CD4-positive, alpha-beta T cell treated with Interleukin-17A for 1 hour (primary cell): ENCODE measurements at regions not wholly inside any gene's neighbourhood (a gene's known extent, or its start where the extent isn't known, plus 50 kb on each side); places are given as distances from the start of the nearest gene placed in this dataset.

Experiments
- DNase-seq: peaks from one replicate; pipeline ENCODE4 v3.0.0-alpha.2; 2020

GRCh38 chr11:69545976-69546617 lies 64.6 kb downstream of the LINC01488 start:
- DNase-seq = no peak

GRCh38 chr11:69546735-69547370 lies 65.4 kb downstream of the LINC01488 start:
- DNase-seq = no peak

GRCh38 chr11:69550846-69551245 lies 69.4 kb downstream of the LINC01488 start:
- no peak for DNase-seq

- DNase-seq = no peak
Observed at GRCh38 chr11:69551963-69552362, 70.5 kb downstream of the LINC01488 start.

GRCh38 chr11:69552951-69553350 lies 71.5 kb downstream of the LINC01488 start:
- no peak for DNase-seq

- no peak for DNase-seq
Observed at GRCh38 chr11:69553416-69554357, 72.2 kb downstream of the LINC01488 start.

GRCh38 chr11:69554849-69555248 lies 73.4 kb downstream of the LINC01488 start:
- DNase-seq = no peak

- no peak for DNase-seq
Observed at GRCh38 chr11:69557266-69557665, 75.8 kb downstream of the LINC01488 start.

- DNase-seq = peak; percentile 47
Observed at GRCh38 chr11:69558519-69558941, 77.1 kb downstream of the LINC01488 start.

GRCh38 chr11:69559181-69559580 lies 77.7 kb downstream of the LINC01488 start:
- DNase-seq = no peak

- no peak for DNase-seq
Observed at GRCh38 chr11:69560141-69560790, 78.8 kb downstream of the LINC01488 start.

- no peak for DNase-seq
Observed at GRCh38 chr11:69562302-69562701, 78.7 kb upstream of the CCND1 start.

GRCh38 chr11:69562816-69563215 lies 78.1 kb upstream of the CCND1 start:
- DNase-seq = no peak

GRCh38 chr11:69563306-69563705 lies 77.7 kb upstream of the CCND1 start:
- no peak for DNase-seq

GRCh38 chr11:69563946-69564775 lies 76.8 kb upstream of the CCND1 start:
- DNase-seq = no peak

- no peak for DNase-seq
Observed at GRCh38 chr11:69566001-69566400, 75.0 kb upstream of the CCND1 start.

GRCh38 chr11:69567951-69568808 lies 72.8 kb upstream of the CCND1 start:
- DNase-seq = no peak

- no peak for DNase-seq
Observed at GRCh38 chr11:69568809-69569097, 72.2 kb upstream of the CCND1 start.

GRCh38 chr11:69569306-69570200 lies 71.4 kb upstream of the CCND1 start:
- DNase-seq = no peak

GRCh38 chr11:69572233-69572860 lies 68.6 kb upstream of the CCND1 start:
- DNase-seq = no peak
